SK-N-SH (cell line): ENCODE measurements at regions not wholly inside any gene's neighbourhood (a gene's known extent, or its start where the extent isn't known, plus 50 kb on each side); places are given as distances from the start of the nearest gene placed in this dataset.

Source experiments
- CTCF ChIA-PET: fragments of 300-600, 350-600 bp; formaldehyde crosslinking; extraction: SDS; loops from one replicate; lab custom pipeline; 2021; lab: Yijun Ruan, JAX
- POLR2A ChIA-PET: fragments of 350-600 bp; sonication (Branson Sonifier 250); formaldehyde crosslinking; extraction: SDS; loops from one replicate; lab custom pipeline; 2020; ENCODE audit warnings: antibody characterized with exemption, inconsistent platforms; lab: Yijun Ruan, JAX
- DNase-seq: peaks from one replicate; pipeline ENCODE4 v3.0.0; 2012
- H2AFZ ChIP-seq: fragments of 200-600 bp; sonication (generic); 2 replicates; pipeline ENCODE4 v1.8.1; 2016; ENCODE audit warnings: antibody characterized with exemption, mild to moderate bottlenecking, low read depth
- H3F3A ChIP-seq: fragments of 200-600 bp; sonication (generic); replicated peaks from 2 replicates; pipeline ENCODE3; 2016; ENCODE audit warnings: antibody characterized with exemption, mild to moderate bottlenecking; ENCODE audit not compliant: insufficient read depth
- H3K27ac ChIP-seq, 2 experiments: fragments of 200-500 bp in 1 of 2; fragments of 200-600 bp in 1 of 2; sonication (Bioruptor generic) in 1 of 2; sonication (generic), shearing (Covaris generic) in 1 of 2; 2 replicates each; pipeline versions ENCODE4 v1.5.1 to v1.6.1; 2014 to 2016; ENCODE audit warnings: low read depth in 2 of 2, inconsistent platforms in 1 of 2, low read length in 1 of 2, mild to moderate bottlenecking in 1 of 2, mixed read lengths in 1 of 2
- H3K27me3 ChIP-seq: fragments of 200-600 bp; sonication (generic), shearing (Covaris generic); 2 replicates; pipeline ENCODE4 v1.6.1; 2016; ENCODE audit warnings: mixed run types; ENCODE audit not compliant: insufficient read depth
- H3K36me3 ChIP-seq, 2 experiments: fragments of 200-500 bp in 1 of 2; fragments of 200-600 bp in 1 of 2; sonication (Bioruptor generic) in 1 of 2; sonication (generic) in 1 of 2; replicated peaks in 1 of 2; 2 replicates each; pipeline versions ENCODE3 to v1.5.1; 2014 to 2016; ENCODE audit warnings: low read length in 1 of 2, mild to moderate bottlenecking in 1 of 2; ENCODE audit not compliant: insufficient read depth in 2 of 2, control insufficient read depth in 1 of 2
- H3K4me1 ChIP-seq, 2 experiments: fragments of 200-500 bp in 1 of 2; fragments of 200-600 bp in 1 of 2; sonication (Bioruptor generic) in 1 of 2; sonication (generic), shearing (Covaris generic) in 1 of 2; 2 replicates each; pipeline versions ENCODE4 v1.5.1 to v1.6.1; 2014 to 2016; ENCODE audit warnings: low read depth in 1 of 2, low read length in 1 of 2, mixed run types in 1 of 2; ENCODE audit not compliant: insufficient read depth in 2 of 2, control insufficient read depth in 1 of 2
- H3K4me2 ChIP-seq: fragments of 200-600 bp; sonication (generic), shearing (Covaris generic); 2 replicates; pipeline ENCODE4 v1.6.1; 2017; ENCODE audit warnings: mixed run types
- H3K4me3 ChIP-seq, 2 experiments: fragments of 200-500 bp in 1 of 2; fragments of 200-600 bp in 1 of 2; sonication (Bioruptor generic) in 1 of 2; sonication (generic), shearing (Covaris generic) in 1 of 2; 2 replicates each; pipeline versions ENCODE4 v1.5.1 to v1.8.1; 2014 to 2016; ENCODE audit warnings: low read depth in 2 of 2, inconsistent platforms in 1 of 2, low read length in 1 of 2, mild to moderate bottlenecking in 1 of 2, mixed read lengths in 1 of 2, moderate library complexity in 1 of 2
- H3K79me2 ChIP-seq: fragments of 200-600 bp; sonication (generic); 2 replicates; pipeline ENCODE4 v1.8.1; 2017; ENCODE audit warnings: mild to moderate bottlenecking; ENCODE audit not compliant: insufficient read depth
- H3K9ac ChIP-seq: fragments of 200-600 bp; sonication (generic); 2 replicates; pipeline ENCODE4 v1.6.1; 2017; ENCODE audit warnings: mixed run types
- H3K9me2 ChIP-seq: fragments of 200-600 bp; sonication (generic); 2 replicates; pipeline ENCODE4 v1.6.1; 2017; ENCODE audit warnings: mixed run types
- H3K9me3 ChIP-seq: fragments of 200-600 bp; sonication (generic); 2 replicates; pipeline ENCODE4 v1.6.1; 2017; ENCODE audit warnings: mixed run types, mild to moderate bottlenecking, moderate library complexity
- H4K20me1 ChIP-seq: fragments of 200-600 bp; sonication (generic); 2 replicates; pipeline ENCODE4 v1.6.1; 2017; ENCODE audit warnings: mild to moderate bottlenecking, mixed run types; ENCODE audit not compliant: insufficient read depth
- CTCF ChIP-seq: fragments of 200-600 bp; sonication (generic); IDR thresholded peaks from 2 replicates; pipeline ENCODE4 v1.6.1; 2017; ENCODE audit warnings: antibody characterized with exemption, mild to moderate bottlenecking, moderate library complexity
- EZH2phosphoT487 ChIP-seq: fragments of 200-600 bp; sonication (generic); IDR thresholded peaks from 2 replicates; pipeline ENCODE4 v1.6.1; 2017; ENCODE audit warnings: low read depth, mixed run types, mild to moderate bottlenecking, antibody characterized with exemption, moderate library complexity, borderline replicate concordance
- FOXJ3 ChIP-seq: sonication (generic); formaldehyde crosslinking; IDR thresholded peaks from 2 replicates; pipeline ENCODE4 v1.5.1; 2020; ENCODE audit warnings: mild to moderate bottlenecking, missing genetic modification reagents
- FOXM1 ChIP-seq: IDR thresholded peaks from 2 replicates; pipeline ENCODE4 v1.4.0; 2012; ENCODE audit warnings: low read depth, mild to moderate bottlenecking
- IRF3 ChIP-seq: fragments of 150-350 bp; IDR thresholded peaks from 2 replicates; pipeline ENCODE4 v1.6.1; 2016; ENCODE audit warnings: mild to moderate bottlenecking, low read depth, low read length
- MXI1 ChIP-seq: IDR thresholded peaks from 2 replicates; pipeline ENCODE4 v1.6.1; 2012; ENCODE audit warnings: mild to moderate bottlenecking, low read depth, low read length, improper control_type of control experiment
- NFIC ChIP-seq: IDR thresholded peaks from 2 replicates; pipeline ENCODE4 v1.4.0; 2012; ENCODE audit warnings: borderline replicate concordance
- NRF1 ChIP-seq: IDR thresholded peaks from 2 replicates; pipeline ENCODE4 v1.6.1; 2012; ENCODE audit warnings: low read depth, mild to moderate bottlenecking, low read length
- PBX3 ChIP-seq: IDR thresholded peaks from 2 replicates; pipeline ENCODE4; 2012
- POLR2AphosphoS5 ChIP-seq: IDR thresholded peaks from 2 replicates; pipeline ENCODE4 v1.6.1; 2012; ENCODE audit warnings: low read depth, low read length
- RFX5 ChIP-seq: IDR thresholded peaks from 2 replicates; pipeline ENCODE4 v1.6.1; 2012; ENCODE audit warnings: mild to moderate bottlenecking, improper control_type of control experiment, low read length
- SIN3A ChIP-seq: IDR thresholded peaks from 2 replicates; pipeline ENCODE4 v1.6.1; 2012; ENCODE audit warnings: low read depth, mild to moderate bottlenecking, low read length, moderate library complexity, borderline replicate concordance
- SMC3 ChIP-seq: IDR thresholded peaks from 2 replicates; pipeline ENCODE4 v1.6.1; 2012; ENCODE audit warnings: low read depth, low read length, improper control_type of control experiment
- TAF1 ChIP-seq: IDR thresholded peaks from 2 replicates; pipeline ENCODE4 v1.6.1; 2012; ENCODE audit warnings: low read depth, mild to moderate bottlenecking, low read length, moderate library complexity, borderline replicate concordance
- TCF12 ChIP-seq: IDR thresholded peaks from 2 replicates; pipeline ENCODE4 v1.4.0; 2012
- USF1 ChIP-seq: IDR thresholded peaks from 2 replicates; pipeline ENCODE4 v1.4.0; 2012; ENCODE audit warnings: low read depth, borderline replicate concordance
- USF2 ChIP-seq: fragments of 150-350 bp; IDR thresholded peaks from 2 replicates; pipeline ENCODE4 v1.6.1; 2017; ENCODE audit warnings: antibody characterized with exemption, low read length, low read depth, borderline replicate concordance
- WGBS: methylation state at CpG from one replicate; pipeline ENCODE4 v1.1.6; 2017; ENCODE audit warnings: low lambda C conversion rate; 5-methylcytosine and 5-hydroxymethylcytosine counted together

GRCh38 chr9:79034583-79034982 is 537.2 kb upstream of the TLE4 start:
- H3K27ac ChIP-seq: no peak overlapping the region
- no peak for TF ChIP-seq USF2
- no peak for TF ChIP-seq TAF1
- no peak for TF ChIP-seq FOXM1
- no peak for TF ChIP-seq RFX5
- TF ChIP-seq PBX3: no peak
- no peak for TF ChIP-seq CTCF
- TF ChIP-seq NFIC: no peak
- TF ChIP-seq POLR2AphosphoS5: no peak
- TF ChIP-seq FOXJ3 (CRISPR knock-in tag): no peak
- no peak for TF ChIP-seq NRF1
- TF ChIP-seq IRF3: no peak
- TF ChIP-seq TCF12: no peak
- TF ChIP-seq USF1: no peak
- TF ChIP-seq SMC3: no peak
- TF ChIP-seq SIN3A: no peak
- no peak for TF ChIP-seq MXI1
- TF ChIP-seq EZH2phosphoT487: no peak
- H3K4me2 ChIP-seq: no peak overlapping the region
- H3K4me1 ChIP-seq: no peaks in the 10 kb centered on the region
- H3F3A ChIP-seq: no peaks in the 10 kb centered on the region
- ChIA-PET CTCF (no interaction called here), POLR2A (no interaction called here)
- no peaks in the 10 kb centered on the region for H3K79me2 ChIP-seq
- WGBS: 93% methylated on average over 4 of the region's 4 CpGs
- H3K9me3 ChIP-seq: no peaks in the 10 kb centered on the region
- no peaks in the 10 kb centered on the region; the same call in 1 of the 2 replicates for H3K9me2 ChIP-seq
- no peak for DNase-seq
- no peaks in the 10 kb centered on the region for H3K27me3 ChIP-seq
- no peaks in the 10 kb centered on the region for H4K20me1 ChIP-seq
- no peaks in the 10 kb centered on the region for H3K36me3 ChIP-seq
- no peak overlapping the region for H2AFZ ChIP-seq
- no peak overlapping the region for H3K9ac ChIP-seq
- no peak overlapping the region for H3K4me3 ChIP-seq
